ENCODE measurements at regions not wholly inside any gene's neighbourhood (a gene's known extent, or its start where the extent isn't known, plus 50 kb on each side); places are given as distances from the start of the nearest gene placed in this dataset.

GRCh38 chr2:120590841-120591240 is 144.8 kb upstream of the GLI2 start (continued):
- TF ChIP-seq ZNF518B (CRISPR knock-in tag; IDR thresholded peaks at IDR 0.05) (no peak), SNAPC5 (CRISPR knock-in tag; IDR thresholded peaks at IDR 0.05) (no peak), MEIS2 (IDR thresholded peaks at IDR 0.05; ENCODE audit: partially characterized antibody) (no peak), CEBPG (CRISPR knock-in tag; IDR thresholded peaks at IDR 0.05) (no peak), CEBPG (tag; conservative IDR thresholded peaks at IDR 0.05 in 1 of 2, IDR thresholded peaks at IDR 0.05 in 1 of 2) (no peak), RBM14 (IDR thresholded peaks at IDR 0.05; ENCODE audit: borderline replicate concordance, insufficient read depth, low read depth, low read length) (no peak)

- WGBS (ENCODE audit: insufficient coverage, low coverage, missing lambda C conversion rate), result 0% methylated on average over 7 of the region's 7 CpGs
- FAIRE-seq (no peak), ATAC-seq (no peak), DNase-seq (ENCODE audit: extremely low read depth in 1 of 4, low spot score in 3 of 4) (no peak)
- no peaks in the 10 kb centered on the region for H3K79me2 ChIP-seq (ENCODE audit: control insufficient read depth, insufficient read depth, low read length)
- H3K4me1 ChIP-seq (replicated peaks in 1 of 2; ENCODE audit: control insufficient read depth in 2 of 2, insufficient read depth in 2 of 2, low read length in 2 of 2), result peaks cover 0 to 9% of the 10 kb centered on the region in 2 experiments; a peak in 1 of 5 replicates
- BruUV-seq (replicated peaks), result no TSS peak
- no peak overlapping the region for H3K4me2 ChIP-seq (ENCODE audit: insufficient read depth, low read length)
- H3K9me3 ChIP-seq (replicated peaks; ENCODE audit: control insufficient read depth, insufficient read depth, low read depth, low read length), result no peaks in the 10 kb centered on the region
- CTCF ChIA-PET (ENCODE audit: low intra/inter-chr PET ratio), result no interaction called here
- no peak overlapping the region for H3K27ac ChIP-seq (ENCODE audit: extremely low read depth, low read depth, low read length)
- POLR2A ChIA-PET, result no interaction called here
- H3K4me3 ChIP-seq, result no peak overlapping the region
- H3K9me1 ChIP-seq (ENCODE audit: control insufficient read depth, insufficient read depth, low read length), result no peaks in the 10 kb centered on the region
- H4K20me1 ChIP-seq (replicated peaks; ENCODE audit: control insufficient read depth, insufficient read depth, low read length), result peaks cover 12% of the 10 kb centered on the region; the same call in 1 of the 2 replicates
- no peak overlapping the region for H2AFZ ChIP-seq (ENCODE audit: low read depth, low read length)
- H3K36me3 ChIP-seq (ENCODE audit: control insufficient read depth, insufficient read depth, low read length), result no peaks in the 10 kb centered on the region
- in situ Hi-C loops (cut with MboI) (no loop called here), intact Hi-C loops (cut with micrococcal nuclease) (no loop called here)
- H3K9ac ChIP-seq (ENCODE audit: insufficient read depth in 1 of 2, low read depth in 2 of 2, low read length in 2 of 2), result no peak overlapping the region
- peaks cover 18 to 54% of the 10 kb centered on the region in 2 experiments; a peak in 4 of 5 replicates for H3K27me3 ChIP-seq (ENCODE audit: control insufficient read depth in 2 of 2, insufficient read depth in 2 of 2, low read length in 2 of 2)
- TF ChIP-seq ZNF561 (CRISPR knock-in tag; conservative IDR thresholded peaks at IDR 0.05) (no peak), EZH2 (IDR thresholded peaks at IDR 0.05; ENCODE audit: borderline replicate concordance, low read depth, low read length) (no peak), HNRNPH1 (optimal IDR thresholded peaks at IDR 0.05; ENCODE audit: low read depth, low read length) (no peak), GTF2F1 (IDR thresholded peaks at IDR 0.05; ENCODE audit: low read depth, low read length) (no peak), NFYB (IDR thresholded peaks at IDR 0.05; ENCODE audit: extremely low read depth, insufficient read length) (no peak), POLR2A (conservative IDR thresholded peaks at IDR 0.05) (no peak), MAFF (IDR thresholded peaks at IDR 0.05; ENCODE audit: low read length) (no peak), RBM39 (optimal IDR thresholded peaks at IDR 0.05; ENCODE audit: low read depth, low read length) (no peak), NUFIP1 (IDR thresholded peaks at IDR 0.05; ENCODE audit: partially characterized antibody) (no peak), CBX2 (IDR thresholded peaks at IDR 0.05; ENCODE audit: insufficient read depth, low read length, poor library complexity, severe bottlenecking) (no peak), ZNF778 (CRISPR knock-in tag; IDR thresholded peaks at IDR 0.05) (no peak)
Observed at GRCh38 chr2:120591572-120591971, 144.1 kb upstream of the GLI2 start.
